Lower leg skin (tissue), 3 donors: ENCODE measurements at regions not wholly inside any gene's neighbourhood (a gene's known extent, or its start where the extent isn't known, plus 50 kb on each side); places are given as distances from the start of the nearest gene placed in this dataset.

Experiments used
- CTCF ChIP-seq, 3 donors: fragments of 450-650 bp; IDR thresholded peaks; one replicate each; pipeline ENCODE4 v1.5.1; 2016; ENCODE audit warnings: antibody characterized with exemption in 3 of 3, mild to moderate bottlenecking in 3 of 3, moderate library complexity in 2 of 3
- POLR2A ChIP-seq, 2 donors: fragments of 450-650 bp; IDR thresholded peaks; one replicate each; pipeline ENCODE4 v1.6.1; 2016 to 2017; ENCODE audit warnings: antibody characterized with exemption in 2 of 2, mild to moderate bottlenecking in 1 of 2, moderate library complexity in 1 of 2

GRCh38 chr2:16173893-16174692 lies 233.7 kb downstream of the MYCN start:
- no peak for TF ChIP-seq CTCF (IDR thresholded peaks at IDR 0.05)
- no peak for TF ChIP-seq POLR2A (IDR thresholded peaks at IDR 0.05)
